Erythroblast (primary cell): ENCODE measurements at regions not wholly inside any gene's neighbourhood (a gene's known extent, or its start where the extent isn't known, plus 50 kb on each side); places are given as distances from the start of the nearest gene placed in this dataset.

Experiments
- GATA1 ChIP-seq: IDR thresholded peaks from 2 replicates; pipeline ENCODE4 v1.6.1; 2011; ENCODE audit warnings: low read depth, mild to moderate bottlenecking, control low read depth, low read length, moderate library complexity
- POLR2A ChIP-seq: IDR thresholded peaks from 2 replicates; pipeline ENCODE4 v1.6.1; 2011; ENCODE audit warnings: mild to moderate bottlenecking, low read length

DNA sequence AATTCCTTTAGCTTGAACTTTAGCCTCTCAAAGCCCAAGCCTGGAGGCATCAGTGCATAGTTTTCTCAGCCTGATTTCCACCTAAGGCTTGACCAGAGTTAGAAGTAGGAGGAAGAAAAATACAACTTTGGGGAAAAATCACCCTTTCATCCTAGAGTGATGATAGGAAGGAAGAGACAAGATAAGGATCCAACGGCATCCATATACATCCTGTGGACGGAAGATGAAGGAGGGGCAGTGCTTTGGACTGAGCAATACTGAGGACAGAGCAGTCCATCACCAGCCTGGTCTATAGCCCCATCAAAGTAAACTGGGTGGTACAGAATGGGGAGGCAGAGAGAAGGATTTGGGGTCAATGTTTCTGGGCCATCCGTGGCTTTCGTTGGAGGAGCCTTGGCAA, 247.9 kb downstream of the FAM76B start:
- TF ChIP-seq POLR2A (no peak), GATA1 (no peak)
